ENCODE measurements at regions not wholly inside any gene's neighbourhood (a gene's known extent, or its start where the extent isn't known, plus 50 kb on each side); places are given as distances from the start of the nearest gene placed in this dataset.

DNA sequence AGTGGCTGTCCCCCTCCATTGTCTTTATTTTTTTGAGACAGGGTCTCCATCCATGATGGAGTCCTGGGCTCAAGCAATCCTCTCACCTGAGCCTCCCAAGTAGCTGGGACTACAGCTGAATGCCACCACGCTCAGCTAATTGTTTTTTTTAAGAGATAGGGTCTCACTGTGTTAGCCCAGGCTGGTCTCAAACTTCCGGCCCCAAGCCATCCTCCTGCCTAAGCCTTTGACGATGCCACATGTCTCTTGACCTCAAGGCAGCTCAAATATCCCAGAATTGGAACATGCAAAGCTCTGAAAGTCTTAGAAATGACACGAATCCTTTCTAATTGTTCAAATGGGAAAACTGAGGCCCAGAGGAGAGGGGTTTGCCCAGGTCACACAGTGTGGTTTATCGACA is 75.4 kb upstream of the ZNF423 start:
- Histone ChIP-seq H3K79me2 (ENCODE audit: insufficient read depth, low read depth) (no peaks in the 10 kb centered on the region), H3K27me3 (ENCODE audit: insufficient read depth, low read depth) (no peaks in the 10 kb centered on the region; the same call in 1 of the 2 replicates), H3K9ac (no peak overlapping the region), H3K36me3 (ENCODE audit: insufficient read depth) (no peaks in the 10 kb centered on the region), H3K4me3 (IDR thresholded peaks at IDR 0.05; ENCODE audit: insufficient read depth, low read depth, low read length) (no peak overlapping the region), H4K20me1 (ENCODE audit: insufficient read depth) (no peaks in the 10 kb centered on the region), H3K27ac (no peak overlapping the region), H3K4me1 (ENCODE audit: low read depth, poor library complexity, severe bottlenecking) (no peaks in the 10 kb centered on the region), H3K4me2 (no peak overlapping the region), H2AFZ (ENCODE audit: low read depth) (no peak overlapping the region)
- TF ChIP-seq, protein P1, sequence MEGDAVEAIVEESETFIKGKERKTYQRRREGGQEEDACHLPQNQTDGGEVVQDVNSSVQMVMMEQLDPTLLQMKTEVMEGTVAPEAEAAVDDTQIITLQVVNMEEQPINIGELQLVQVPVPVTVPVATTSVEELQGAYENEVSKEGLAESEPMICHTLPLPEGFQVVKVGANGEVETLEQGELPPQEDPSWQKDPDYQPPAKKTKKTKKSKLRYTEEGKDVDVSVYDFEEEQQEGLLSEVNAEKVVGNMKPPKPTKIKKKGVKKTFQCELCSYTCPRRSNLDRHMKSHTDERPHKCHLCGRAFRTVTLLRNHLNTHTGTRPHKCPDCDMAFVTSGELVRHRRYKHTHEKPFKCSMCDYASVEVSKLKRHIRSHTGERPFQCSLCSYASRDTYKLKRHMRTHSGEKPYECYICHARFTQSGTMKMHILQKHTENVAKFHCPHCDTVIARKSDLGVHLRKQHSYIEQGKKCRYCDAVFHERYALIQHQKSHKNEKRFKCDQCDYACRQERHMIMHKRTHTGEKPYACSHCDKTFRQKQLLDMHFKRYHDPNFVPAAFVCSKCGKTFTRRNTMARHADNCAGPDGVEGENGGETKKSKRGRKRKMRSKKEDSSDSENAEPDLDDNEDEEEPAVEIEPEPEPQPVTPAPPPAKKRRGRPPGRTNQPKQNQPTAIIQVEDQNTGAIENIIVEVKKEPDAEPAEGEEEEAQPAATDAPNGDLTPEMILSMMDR (conservative IDR thresholded peaks at IDR 0.05; ENCODE audit: low read depth, low read length), result no peak

DNA sequence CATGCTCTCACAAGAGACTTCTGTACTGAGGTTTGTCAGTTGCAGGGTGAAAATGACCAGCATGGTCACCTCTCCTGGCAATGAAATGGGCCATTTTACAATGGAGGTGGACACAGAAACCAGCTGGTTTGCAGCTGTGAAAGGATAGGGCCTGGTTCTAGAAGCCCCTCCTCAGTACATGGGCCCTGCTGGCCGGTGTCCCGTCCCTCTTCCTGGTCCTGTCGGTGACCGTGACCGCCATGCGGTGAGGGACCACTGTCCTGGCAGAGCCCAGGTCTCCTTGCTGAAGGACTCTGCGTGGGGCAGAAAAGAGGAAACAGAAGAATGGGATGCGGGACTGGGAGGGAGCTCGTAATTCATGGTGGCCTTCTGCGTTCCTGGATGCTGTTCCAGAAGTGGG is 76.0 kb upstream of the ZNF423 start:
- Histone ChIP-seq H3K27me3 (ENCODE audit: insufficient read depth, low read depth) (no peaks in the 10 kb centered on the region; the same call in 1 of the 2 replicates), H3K4me3 (IDR thresholded peaks at IDR 0.05; ENCODE audit: insufficient read depth, low read depth, low read length) (no peak overlapping the region), H3K4me1 (ENCODE audit: low read depth, poor library complexity, severe bottlenecking) (no peaks in the 10 kb centered on the region), H3K79me2 (ENCODE audit: insufficient read depth, low read depth) (no peaks in the 10 kb centered on the region), H3K36me3 (ENCODE audit: insufficient read depth) (no peaks in the 10 kb centered on the region), H4K20me1 (ENCODE audit: insufficient read depth) (no peaks in the 10 kb centered on the region), H3K9ac (no peak overlapping the region), H2AFZ (ENCODE audit: low read depth) (no peak overlapping the region), H3K27ac (no peak overlapping the region), H3K4me2 (no peak overlapping the region)
- TF ChIP-seq, protein P1 (conservative IDR thresholded peaks at IDR 0.05; ENCODE audit: low read depth, low read length), result no peak

DNA sequence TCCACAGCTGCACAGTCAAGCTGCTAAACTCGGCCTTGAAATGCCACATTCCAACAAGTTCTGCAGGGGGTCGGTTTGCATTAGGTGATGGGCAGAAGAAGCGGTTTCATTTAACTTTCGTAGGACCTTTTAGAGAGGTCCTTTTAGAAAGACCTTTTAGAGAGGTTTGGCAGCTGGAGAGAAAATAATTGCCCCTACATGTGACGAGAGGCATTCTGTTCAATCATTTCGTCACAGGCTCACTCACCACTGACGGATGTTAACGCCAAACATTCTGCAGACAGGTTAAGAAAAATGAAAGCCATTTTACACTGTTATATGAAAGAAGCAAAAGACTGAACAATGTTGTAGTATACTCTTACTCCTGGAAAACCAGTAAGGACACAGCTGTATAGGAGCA is 76.5 kb upstream of the ZNF423 start:
- Histone ChIP-seq H3K27me3 (ENCODE audit: insufficient read depth, low read depth) (no peaks in the 10 kb centered on the region; the same call in 1 of the 2 replicates), H2AFZ (ENCODE audit: low read depth) (no peak overlapping the region), H3K9ac (no peak overlapping the region), H3K36me3 (ENCODE audit: insufficient read depth) (no peaks in the 10 kb centered on the region), H4K20me1 (ENCODE audit: insufficient read depth) (no peaks in the 10 kb centered on the region), H3K27ac (no peak overlapping the region), H3K4me3 (IDR thresholded peaks at IDR 0.05; ENCODE audit: insufficient read depth, low read depth, low read length) (no peak overlapping the region), H3K4me2 (no peak overlapping the region), H3K4me1 (ENCODE audit: low read depth, poor library complexity, severe bottlenecking) (no peaks in the 10 kb centered on the region), H3K79me2 (ENCODE audit: insufficient read depth, low read depth) (no peaks in the 10 kb centered on the region)
- TF ChIP-seq, protein P1 (conservative IDR thresholded peaks at IDR 0.05; ENCODE audit: low read depth, low read length), result no peak

DNA sequence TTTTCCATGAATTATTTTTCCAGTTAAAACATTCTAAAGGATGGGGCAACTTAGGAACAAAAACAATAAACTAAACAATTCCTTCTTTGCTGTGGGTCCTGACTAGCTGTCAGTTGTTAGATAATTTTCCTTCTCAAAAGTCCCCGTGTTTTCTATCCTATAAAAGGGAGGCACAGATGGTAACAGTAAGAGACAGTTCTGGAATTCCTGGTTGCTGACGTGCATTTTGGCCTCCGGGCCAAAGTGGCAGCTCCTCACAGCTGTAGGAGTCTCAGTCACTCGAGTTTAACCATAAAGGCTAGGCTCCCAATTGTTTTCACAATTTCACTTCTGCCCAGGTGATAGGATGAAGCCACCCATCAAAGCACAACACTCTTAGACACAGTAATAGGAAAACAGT is 77.0 kb upstream of the ZNF423 start:
- Histone ChIP-seq H3K4me3 (IDR thresholded peaks at IDR 0.05; ENCODE audit: insufficient read depth, low read depth, low read length) (no peak overlapping the region), H3K4me1 (ENCODE audit: low read depth, poor library complexity, severe bottlenecking) (no peaks in the 10 kb centered on the region), H3K27ac (no peak overlapping the region), H3K9ac (no peak overlapping the region), H2AFZ (ENCODE audit: low read depth) (no peak overlapping the region), H4K20me1 (ENCODE audit: insufficient read depth) (no peaks in the 10 kb centered on the region), H3K79me2 (ENCODE audit: insufficient read depth, low read depth) (no peaks in the 10 kb centered on the region), H3K36me3 (ENCODE audit: insufficient read depth) (no peaks in the 10 kb centered on the region), H3K4me2 (no peak overlapping the region), H3K27me3 (ENCODE audit: insufficient read depth, low read depth) (peaks cover 5% of the 10 kb centered on the region; the same call in 1 of the 2 replicates)
- TF ChIP-seq, protein P1 (conservative IDR thresholded peaks at IDR 0.05; ENCODE audit: low read depth, low read length), result no peak

Data from KMS-11 (cell line).